Activated CD8-positive, alpha-beta memory T cell treated with anti-CD3 and anti-CD28 coated beads, Interleukin-2, amount 10 ng/mL, durations not matched to agents 7 days and 5 days (primary cell): ENCODE measurements at regions not wholly inside any gene's neighbourhood (a gene's known extent, or its start where the extent isn't known, plus 50 kb on each side); places are given as distances from the start of the nearest gene placed in this dataset.

Experiments used
- ATAC-seq: fragments of 150-1000 bp; cut with Tn5 transposase; one replicate; pipeline ENCODE4 v1.10.0; 2021; ENCODE audit warnings: moderate library complexity
- CTCF ChIA-PET: fragments of 350-600 bp; sonication (Branson Sonifier 250); formaldehyde crosslinking; loops from one replicate; lab custom pipeline; 2021; ENCODE audit warnings: antibody characterized with exemption; lab: Charles Lee
- DNase-seq: peaks from one replicate; pipeline ENCODE4 v3.0.0-alpha.2; 2020
- H3K27ac Mint-ChIP-seq: one replicate; pipeline ENCODE4 v1.8.0; 2021; ENCODE audit warnings: mild to moderate bottlenecking, mixed read lengths
- H3K27me3 Mint-ChIP-seq: one replicate; pipeline ENCODE4 v1.8.0; 2021; ENCODE audit warnings: mixed read lengths
- H3K36me3 Mint-ChIP-seq: one replicate; pipeline ENCODE4 v1.8.0; 2021; ENCODE audit warnings: mild to moderate bottlenecking, mixed read lengths
- H3K4me1 Mint-ChIP-seq: one replicate; pipeline ENCODE4 v1.8.0; 2021; ENCODE audit warnings: mixed read lengths
- H3K4me3 Mint-ChIP-seq: one replicate; pipeline ENCODE4 v1.8.0; 2021; ENCODE audit warnings: mild to moderate bottlenecking, moderate library complexity, mixed read lengths
- H3K9me3 Mint-ChIP-seq: one replicate; pipeline ENCODE4 v1.8.0; 2022; ENCODE audit warnings: low read depth, mixed read lengths

- Mint-ChIP-seq H3K27me3 (no peaks in the 10 kb centered on the region), H3K27ac (no peak overlapping the region), H3K36me3 (no peaks in the 10 kb centered on the region), H3K9me3 (peaks cover 3% of the 10 kb centered on the region), H3K4me3 (no peak overlapping the region), H3K4me1 (no peaks in the 10 kb centered on the region)
- CTCF ChIA-PET, result no interaction called here
- ATAC-seq, result no peak
- no peak for DNase-seq
These were observed 106.6 kb upstream of the CDH6 start for GRCh38 chr5:31086839-31087415.

- DNase-seq (no peak), ATAC-seq (no peak)
- H3K4me3 Mint-ChIP-seq, result no peak overlapping the region
- no peaks in the 10 kb centered on the region for H3K27me3 Mint-ChIP-seq
- H3K4me1 Mint-ChIP-seq, result no peaks in the 10 kb centered on the region
- no peak overlapping the region for H3K27ac Mint-ChIP-seq
- H3K9me3 Mint-ChIP-seq, result no peaks in the 10 kb centered on the region
- no peaks in the 10 kb centered on the region for H3K36me3 Mint-ChIP-seq
- CTCF ChIA-PET, result no interaction called here
These were observed 108.6 kb upstream of the CDH6 start for GRCh38 chr5:31084871-31085270.

- DNase-seq (no peak), ATAC-seq (no peak)
- Mint-ChIP-seq H3K9me3 (no peaks in the 10 kb centered on the region), H3K4me3 (no peak overlapping the region), H3K27ac (no peak overlapping the region), H3K4me1 (no peaks in the 10 kb centered on the region), H3K27me3 (no peaks in the 10 kb centered on the region), H3K36me3 (no peaks in the 10 kb centered on the region)
- CTCF ChIA-PET, result no interaction called here
These were observed 110.1 kb upstream of the CDH6 start for GRCh38 chr5:31083364-31083763.

GRCh38 chr5:31079668-31080067, 113.8 kb upstream of the CDH6 start:
- Mint-ChIP-seq H3K9me3 (peaks cover 4% of the 10 kb centered on the region), H3K27me3 (no peaks in the 10 kb centered on the region), H3K4me1 (no peaks in the 10 kb centered on the region), H3K36me3 (no peaks in the 10 kb centered on the region), H3K4me3 (no peak overlapping the region), H3K27ac (no peak overlapping the region)
- DNase-seq (no peak), ATAC-seq (no peak)
- CTCF ChIA-PET, result no interaction called here

GRCh38 chr5:31078956-31079355, 114.5 kb upstream of the CDH6 start:
- Mint-ChIP-seq H3K36me3 (no peaks in the 10 kb centered on the region), H3K27ac (no peak overlapping the region), H3K4me1 (no peaks in the 10 kb centered on the region), H3K4me3 (no peak overlapping the region), H3K27me3 (no peaks in the 10 kb centered on the region), H3K9me3 (peaks cover 4% of the 10 kb centered on the region)
- CTCF ChIA-PET, result no interaction called here
- DNase-seq (no peak), ATAC-seq (no peak)

- DNase-seq, result no peak
- ATAC-seq, result no peak
- Mint-ChIP-seq H3K36me3 (no peaks in the 10 kb centered on the region), H3K27me3 (no peaks in the 10 kb centered on the region), H3K27ac (no peak overlapping the region), H3K9me3 (peaks cover 4% of the 10 kb centered on the region), H3K4me1 (no peaks in the 10 kb centered on the region), H3K4me3 (no peak overlapping the region)
- CTCF ChIA-PET, result no interaction called here
These were observed 117.5 kb upstream of the CDH6 start for GRCh38 chr5:31075981-31076380.

GRCh38 chr5:31068287-31068686, 125.2 kb upstream of the CDH6 start:
- Mint-ChIP-seq H3K27ac (no peak overlapping the region), H3K36me3 (no peaks in the 10 kb centered on the region), H3K27me3 (no peaks in the 10 kb centered on the region), H3K9me3 (peaks cover 2% of the 10 kb centered on the region), H3K4me1 (no peaks in the 10 kb centered on the region), H3K4me3 (no peak overlapping the region)
- ATAC-seq, result no peak
- CTCF ChIA-PET, result no interaction called here
- no peak for DNase-seq

GRCh38 chr5:31066655-31067328, 126.7 kb upstream of the CDH6 start:
- ATAC-seq (no peak), DNase-seq (no peak)
- H3K4me1 Mint-ChIP-seq, result no peaks in the 10 kb centered on the region
- H3K4me3 Mint-ChIP-seq, result no peak overlapping the region
- no peaks in the 10 kb centered on the region for H3K36me3 Mint-ChIP-seq
- no peaks in the 10 kb centered on the region for H3K27me3 Mint-ChIP-seq
- H3K9me3 Mint-ChIP-seq, result peaks cover 2% of the 10 kb centered on the region
- no peak overlapping the region for H3K27ac Mint-ChIP-seq
- CTCF ChIA-PET, result no interaction called here

GRCh38 chr5:31064215-31064614, 129.3 kb upstream of the CDH6 start:
- DNase-seq, result no peak
- H3K4me3 Mint-ChIP-seq, result no peak overlapping the region
- peaks cover 2% of the 10 kb centered on the region for H3K9me3 Mint-ChIP-seq
- H3K27me3 Mint-ChIP-seq, result no peaks in the 10 kb centered on the region
- CTCF ChIA-PET, result no interaction called here
- no peak overlapping the region for H3K27ac Mint-ChIP-seq
- H3K36me3 Mint-ChIP-seq, result no peaks in the 10 kb centered on the region
- H3K4me1 Mint-ChIP-seq, result no peaks in the 10 kb centered on the region
- ATAC-seq, result no peak

GRCh38 chr5:31062902-31063580, 130.4 kb upstream of the CDH6 start:
- Mint-ChIP-seq H3K4me3 (no peak overlapping the region), H3K9me3 (peaks cover 2% of the 10 kb centered on the region), H3K4me1 (no peaks in the 10 kb centered on the region), H3K36me3 (no peaks in the 10 kb centered on the region), H3K27ac (no peak overlapping the region), H3K27me3 (no peaks in the 10 kb centered on the region)
- DNase-seq, result no peak
- ATAC-seq, result no peak
- CTCF ChIA-PET, result no interaction called here

GRCh38 chr5:31059889-31060288, 133.6 kb upstream of the CDH6 start:
- no peaks in the 10 kb centered on the region for H3K9me3 Mint-ChIP-seq
- CTCF ChIA-PET, result no interaction called here
- no peaks in the 10 kb centered on the region for H3K36me3 Mint-ChIP-seq
- H3K4me3 Mint-ChIP-seq, result no peak overlapping the region
- no peak overlapping the region for H3K27ac Mint-ChIP-seq
- no peak for ATAC-seq
- H3K4me1 Mint-ChIP-seq, result no peaks in the 10 kb centered on the region
- no peaks in the 10 kb centered on the region for H3K27me3 Mint-ChIP-seq
- DNase-seq, result no peak

GRCh38 chr5:31054453-31054852, 139.0 kb upstream of the CDH6 start:
- H3K9me3 Mint-ChIP-seq, result peaks cover 3% of the 10 kb centered on the region
- no peaks in the 10 kb centered on the region for H3K4me1 Mint-ChIP-seq
- H3K27ac Mint-ChIP-seq, result no peak overlapping the region
- DNase-seq (no peak), ATAC-seq (no peak)
- H3K4me3 Mint-ChIP-seq, result no peak overlapping the region
- H3K36me3 Mint-ChIP-seq, result no peaks in the 10 kb centered on the region
- CTCF ChIA-PET, result no interaction called here
- H3K27me3 Mint-ChIP-seq, result no peaks in the 10 kb centered on the region

- DNase-seq, result no peak
- H3K27ac Mint-ChIP-seq, result no peak overlapping the region
These were observed 140.4 kb upstream of the CDH6 start for GRCh38 chr5:31052937-31053658.

GRCh38 chr5:31051316-31051715, 142.2 kb upstream of the CDH6 start:
- DNase-seq (no peak), ATAC-seq (no peak)
- peaks cover 3% of the 10 kb centered on the region for H3K9me3 Mint-ChIP-seq
- H3K27me3 Mint-ChIP-seq, result no peaks in the 10 kb centered on the region
- H3K4me3 Mint-ChIP-seq, result no peak overlapping the region
- CTCF ChIA-PET, result no interaction called here
- H3K36me3 Mint-ChIP-seq, result no peaks in the 10 kb centered on the region
- H3K27ac Mint-ChIP-seq, result no peak overlapping the region
- no peaks in the 10 kb centered on the region for H3K4me1 Mint-ChIP-seq

More at GRCh38 chr5:31052937-31053658, 140.4 kb upstream of the CDH6 start:
- H3K27me3 Mint-ChIP-seq, result no peaks in the 10 kb centered on the region
- CTCF ChIA-PET, result no interaction called here
- no peak overlapping the region for H3K4me3 Mint-ChIP-seq
- no peaks in the 10 kb centered on the region for H3K4me1 Mint-ChIP-seq
- ATAC-seq, result no peak
- peaks cover 3% of the 10 kb centered on the region for H3K9me3 Mint-ChIP-seq
- H3K36me3 Mint-ChIP-seq, result no peaks in the 10 kb centered on the region
